Stimulated activated CD4-positive, alpha-beta T cell treated with anti-CD3 and anti-CD28 coated beads, Interleukin-15, amount 100 ng/mL, for 1 hour (primary cell): ENCODE measurements at regions not wholly inside any gene's neighbourhood (a gene's known extent, or its start where the extent isn't known, plus 50 kb on each side); places are given as distances from the start of the nearest gene placed in this dataset.

Experiments
- DNase-seq, 2 donors: peaks; one replicate each; pipeline ENCODE4 v3.0.0-alpha.2; 2020; ENCODE audit warnings: low read depth in 1 of 2, low spot score in 1 of 2

GRCh38 chr9:81490605-81491331 is 198.6 kb downstream of the TLE1 start:
- no peak for DNase-seq

- no peak for DNase-seq
Observed at GRCh38 chr9:81489046-81489445, 200.3 kb downstream of the TLE1 start.

- no peak for DNase-seq
Observed at GRCh38 chr9:81480828-81481604, 208.3 kb downstream of the TLE1 start.

- no peak for DNase-seq
Observed at GRCh38 chr9:81479573-81479972, 209.8 kb downstream of the TLE1 start.

- DNase-seq, result no peak
Observed at GRCh38 chr9:81477669-81478068, 211.7 kb downstream of the TLE1 start.

- no peak for DNase-seq
Observed at GRCh38 chr9:81476813-81477490, 212.4 kb downstream of the TLE1 start.

GRCh38 chr9:81474792-81475191 is 214.6 kb downstream of the TLE1 start:
- DNase-seq, result no peak

- DNase-seq, result no peak
Observed at GRCh38 chr9:81474125-81474524, 215.2 kb downstream of the TLE1 start.

GRCh38 chr9:81473708-81474107 is 215.6 kb downstream of the TLE1 start:
- DNase-seq, result no peak

GRCh38 chr9:81473206-81473605 is 216.1 kb downstream of the TLE1 start:
- no peak for DNase-seq

GRCh38 chr9:81472701-81473100 is 216.6 kb downstream of the TLE1 start:
- no peak for DNase-seq

- DNase-seq, result no peak
Observed at GRCh38 chr9:81470864-81471263, 218.5 kb downstream of the TLE1 start.

GRCh38 chr9:81468084-81468595 is 221.2 kb downstream of the TLE1 start:
- no peak for DNase-seq

GRCh38 chr9:81466981-81467380 is 222.4 kb downstream of the TLE1 start:
- no peak for DNase-seq

GRCh38 chr9:81465468-81466011 is 223.8 kb downstream of the TLE1 start:
- DNase-seq, result no peak

GRCh38 chr9:81462801-81463200 is 226.5 kb downstream of the TLE1 start:
- no peak for DNase-seq

- DNase-seq, result no peak
Observed at GRCh38 chr9:81461196-81461595, 228.2 kb downstream of the TLE1 start.

GRCh38 chr9:81460693-81461092 is 228.7 kb downstream of the TLE1 start:
- DNase-seq, result no peak

GRCh38 chr9:81459591-81459990 is 229.8 kb downstream of the TLE1 start:
- no peak for DNase-seq

GRCh38 chr9:81456431-81457006 is 232.8 kb downstream of the TLE1 start:
- no peak for DNase-seq
